Esophagus squamous epithelium (tissue), 4 donors: ENCODE measurements at regions not wholly inside any gene's neighbourhood (a gene's known extent, or its start where the extent isn't known, plus 50 kb on each side); places are given as distances from the start of the nearest gene placed in this dataset.

ENCODE experiments used
- POLR2A ChIP-seq, 4 donors: fragments of 450-650 bp; IDR thresholded peaks; one replicate each; pipeline ENCODE4 v1.6.1; 2017; ENCODE audit warnings: antibody characterized with exemption in 4 of 4, mild to moderate bottlenecking in 4 of 4, moderate library complexity in 3 of 4
- TF ChIP-seq, protein P1 (sequence below), 6 experiments: fragments of 450-650 bp in 4 of 6; fragments of 200-600 bp in 2 of 6; sonication (generic) in 2 of 6; IDR thresholded peaks; one replicate each; pipeline ENCODE4 v1.5.1; 2016 to 2019; ENCODE audit warnings: antibody characterized with exemption in 6 of 6, mild to moderate bottlenecking in 4 of 6, moderate library complexity in 4 of 6

DNA sequence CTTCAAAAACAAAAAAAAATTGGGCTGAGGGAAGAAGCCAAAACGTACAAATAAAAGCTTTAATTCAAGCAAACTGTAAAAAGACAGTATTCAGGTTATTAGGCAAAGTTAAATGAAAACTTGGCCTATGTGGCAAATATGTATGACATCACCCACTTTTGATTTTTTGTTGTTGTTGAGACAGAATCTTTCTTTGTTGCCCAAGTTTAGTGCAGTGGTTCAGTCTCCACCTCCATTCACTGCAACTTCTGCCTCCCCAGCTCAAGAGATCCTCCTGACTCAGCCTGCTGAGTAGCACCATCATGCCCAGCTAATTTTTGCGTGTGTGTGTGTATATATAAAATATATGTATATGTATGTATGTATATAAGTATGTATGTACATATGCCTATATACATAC lies 440.4 kb upstream of the NRXN1 start:
- TF ChIP-seq, protein P1, sequence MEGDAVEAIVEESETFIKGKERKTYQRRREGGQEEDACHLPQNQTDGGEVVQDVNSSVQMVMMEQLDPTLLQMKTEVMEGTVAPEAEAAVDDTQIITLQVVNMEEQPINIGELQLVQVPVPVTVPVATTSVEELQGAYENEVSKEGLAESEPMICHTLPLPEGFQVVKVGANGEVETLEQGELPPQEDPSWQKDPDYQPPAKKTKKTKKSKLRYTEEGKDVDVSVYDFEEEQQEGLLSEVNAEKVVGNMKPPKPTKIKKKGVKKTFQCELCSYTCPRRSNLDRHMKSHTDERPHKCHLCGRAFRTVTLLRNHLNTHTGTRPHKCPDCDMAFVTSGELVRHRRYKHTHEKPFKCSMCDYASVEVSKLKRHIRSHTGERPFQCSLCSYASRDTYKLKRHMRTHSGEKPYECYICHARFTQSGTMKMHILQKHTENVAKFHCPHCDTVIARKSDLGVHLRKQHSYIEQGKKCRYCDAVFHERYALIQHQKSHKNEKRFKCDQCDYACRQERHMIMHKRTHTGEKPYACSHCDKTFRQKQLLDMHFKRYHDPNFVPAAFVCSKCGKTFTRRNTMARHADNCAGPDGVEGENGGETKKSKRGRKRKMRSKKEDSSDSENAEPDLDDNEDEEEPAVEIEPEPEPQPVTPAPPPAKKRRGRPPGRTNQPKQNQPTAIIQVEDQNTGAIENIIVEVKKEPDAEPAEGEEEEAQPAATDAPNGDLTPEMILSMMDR (IDR thresholded peaks at IDR 0.05) = no peak
- no peak for TF ChIP-seq POLR2A (IDR thresholded peaks at IDR 0.05)
